ENCODE measurements at regions not wholly inside any gene's neighbourhood (a gene's known extent, or its start where the extent isn't known, plus 50 kb on each side); places are given as distances from the start of the nearest gene placed in this dataset.

DNA sequence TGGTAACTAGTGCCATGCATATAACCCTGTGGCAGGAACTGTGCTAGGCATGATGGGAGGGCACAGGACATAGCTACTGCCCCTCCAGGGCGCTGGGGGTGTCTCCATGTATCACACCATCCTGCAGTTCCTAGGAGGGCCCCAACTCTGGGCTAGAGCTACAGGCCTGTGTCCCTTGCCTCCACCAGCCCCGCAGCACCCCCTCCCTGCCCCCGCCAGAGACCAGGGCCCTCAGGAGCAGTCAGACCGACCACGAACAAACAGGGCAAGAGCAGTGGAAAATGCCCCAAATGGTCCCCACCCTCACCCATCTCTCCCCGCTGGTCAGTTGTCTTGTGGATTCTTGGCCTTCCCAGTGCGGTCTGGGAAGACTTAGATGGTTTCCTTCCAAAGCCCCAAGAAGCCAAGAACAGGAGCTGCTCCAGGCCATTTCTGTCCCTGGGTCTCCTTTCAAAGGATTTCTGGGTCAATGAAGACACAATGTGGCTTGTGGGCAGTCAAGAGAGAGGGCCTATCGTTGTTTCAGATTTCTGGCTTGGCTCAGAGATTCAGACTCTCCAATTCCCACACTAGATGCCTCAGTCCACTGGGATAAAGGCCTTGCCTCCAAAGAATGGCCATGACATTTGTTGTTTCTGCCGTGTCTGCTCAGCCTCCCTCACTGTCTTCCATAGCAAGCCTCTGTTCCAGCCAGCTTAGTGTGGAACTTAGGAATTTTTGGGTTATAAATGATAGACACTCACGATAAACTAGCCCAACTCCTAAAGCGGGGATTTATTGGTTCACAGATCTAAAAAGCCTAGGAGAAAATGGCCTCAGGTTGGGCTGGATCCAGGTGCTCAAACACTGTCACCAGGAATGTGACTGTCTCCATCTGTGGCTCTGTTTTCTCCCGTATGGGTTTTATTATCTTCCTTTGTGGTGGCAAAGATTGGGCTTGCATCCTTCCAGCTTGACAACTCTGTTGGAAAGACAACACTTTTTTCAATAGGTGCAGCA is 80.6 kb downstream of the LSM3 start:
- H3K36me3 ChIP-seq: no peaks in the 10 kb centered on the region
- intact Hi-C loops (cut with DNase I): loop anchor here in 2 of 4 donors (10.0 kb wide), 1 partner anchor 54 kb away; no protein-coding TSS in a partner anchor
- 76 to 86% (median 85%) methylated on average over 12 of the region's 12 CpGs for WGBS, 3 donors
- no peak overlapping the region for H3K4me3 ChIP-seq
- no peak overlapping the region for H3K27ac ChIP-seq
- no peaks in the 10 kb centered on the region for H3K9me3 ChIP-seq
- peak in 1 of 5 donors; percentile 35 for DNase-seq
- H3K27me3 ChIP-seq: no peaks in the 10 kb centered on the region
- TF ChIP-seq EP300 (IDR thresholded peaks at IDR 0.05): no peak
- TF ChIP-seq POLR2A (IDR thresholded peaks at IDR 0.05): no peak
- TF ChIP-seq, protein P1, sequence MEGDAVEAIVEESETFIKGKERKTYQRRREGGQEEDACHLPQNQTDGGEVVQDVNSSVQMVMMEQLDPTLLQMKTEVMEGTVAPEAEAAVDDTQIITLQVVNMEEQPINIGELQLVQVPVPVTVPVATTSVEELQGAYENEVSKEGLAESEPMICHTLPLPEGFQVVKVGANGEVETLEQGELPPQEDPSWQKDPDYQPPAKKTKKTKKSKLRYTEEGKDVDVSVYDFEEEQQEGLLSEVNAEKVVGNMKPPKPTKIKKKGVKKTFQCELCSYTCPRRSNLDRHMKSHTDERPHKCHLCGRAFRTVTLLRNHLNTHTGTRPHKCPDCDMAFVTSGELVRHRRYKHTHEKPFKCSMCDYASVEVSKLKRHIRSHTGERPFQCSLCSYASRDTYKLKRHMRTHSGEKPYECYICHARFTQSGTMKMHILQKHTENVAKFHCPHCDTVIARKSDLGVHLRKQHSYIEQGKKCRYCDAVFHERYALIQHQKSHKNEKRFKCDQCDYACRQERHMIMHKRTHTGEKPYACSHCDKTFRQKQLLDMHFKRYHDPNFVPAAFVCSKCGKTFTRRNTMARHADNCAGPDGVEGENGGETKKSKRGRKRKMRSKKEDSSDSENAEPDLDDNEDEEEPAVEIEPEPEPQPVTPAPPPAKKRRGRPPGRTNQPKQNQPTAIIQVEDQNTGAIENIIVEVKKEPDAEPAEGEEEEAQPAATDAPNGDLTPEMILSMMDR (IDR thresholded peaks at IDR 0.05): no peak
- peaks cover 14% of the 10 kb centered on the region for H3K4me1 ChIP-seq (ENCODE audit: insufficient read depth)

DNA sequence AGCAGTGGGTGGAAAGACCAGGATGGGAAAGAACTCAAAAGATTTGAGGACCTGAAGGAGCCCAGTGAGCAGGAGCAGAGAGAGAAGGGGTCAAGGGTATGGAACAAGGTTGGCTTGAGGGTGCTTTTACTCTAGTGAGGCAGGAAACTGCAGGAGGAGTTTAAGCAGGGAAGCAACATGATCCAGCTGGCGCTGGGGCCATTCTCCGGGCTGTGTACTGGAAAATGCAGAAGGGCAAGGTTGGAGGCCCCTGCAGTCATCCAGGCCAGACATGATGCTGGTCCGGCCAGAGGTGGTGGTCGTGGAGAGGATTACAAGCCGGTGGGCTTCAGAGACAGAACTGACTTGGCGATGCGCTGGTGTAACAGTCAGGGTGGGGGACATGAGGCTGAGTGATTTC is 81.8 kb downstream of the LSM3 start:
- H3K9me3 ChIP-seq: no peaks in the 10 kb centered on the region
- H3K36me3 ChIP-seq: no peaks in the 10 kb centered on the region
- TF ChIP-seq POLR2A (IDR thresholded peaks at IDR 0.05): no peak
- TF ChIP-seq, protein P1 (IDR thresholded peaks at IDR 0.05): no peak
- no peak for TF ChIP-seq EP300 (IDR thresholded peaks at IDR 0.05)
- 31 to 59% (median 51%) methylated on average over 7 of the region's 7 CpGs for WGBS, 3 donors
- no peaks in the 10 kb centered on the region for H3K27me3 ChIP-seq
- H3K27ac ChIP-seq: no peak overlapping the region
- DNase-seq: peak in 1 of 5 donors; percentile 52
- no peak overlapping the region for H3K4me3 ChIP-seq
- peaks cover 20% of the 10 kb centered on the region for H3K4me1 ChIP-seq (ENCODE audit: insufficient read depth)
- intact Hi-C loops (cut with DNase I): loop anchor here (2.0 to 10.0 kb wide), 4 partner anchors 142 to 284 kb away; partner anchors contain the start of genes SLC6A6 (in 2 of the 4) and GRIP2 (in 1 of the 4)

DNA sequence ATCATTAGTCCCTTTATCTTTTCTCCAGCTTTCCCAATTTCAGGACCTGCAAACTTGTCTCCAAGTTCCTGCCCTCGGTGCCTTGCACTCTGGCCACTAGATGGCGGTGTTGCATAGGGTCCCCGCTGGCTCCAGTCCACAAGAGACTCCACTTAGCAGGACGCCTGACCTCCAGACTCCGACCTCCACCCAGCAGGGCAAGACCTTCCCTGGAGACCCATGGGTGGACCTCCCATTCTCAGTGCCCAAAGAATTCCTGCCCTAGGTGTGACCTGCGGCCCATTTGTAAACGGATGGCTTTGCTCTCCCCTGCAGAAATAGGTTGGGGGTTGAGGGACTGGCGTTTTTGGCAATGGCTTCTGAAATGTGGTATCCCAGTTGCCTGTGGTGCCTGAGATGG is 82.6 kb downstream of the LSM3 start:
- Histone ChIP-seq H3K4me3 (no peak overlapping the region), H3K36me3 (no peaks in the 10 kb centered on the region), H3K4me1 (ENCODE audit: insufficient read depth) (peaks cover 21% of the 10 kb centered on the region), H3K9me3 (no peaks in the 10 kb centered on the region), H3K27me3 (no peaks in the 10 kb centered on the region), H3K27ac (no peak overlapping the region)
- DNase-seq: peak; percentile 82 to 90 (median 89)
- WGBS, 3 donors: 23% methylated on average over 8 of the region's 8 CpGs
- no peak for TF ChIP-seq POLR2A (IDR thresholded peaks at IDR 0.05)
- TF ChIP-seq, protein P1 (IDR thresholded peaks at IDR 0.05): peak; percentile 84 to 89 (median 85)
- no peak for TF ChIP-seq EP300 (IDR thresholded peaks at IDR 0.05)
- intact Hi-C loops (cut with DNase I): loop anchor here (1.0 to 10.0 kb wide), 5 partner anchors 141 to 284 kb away; partner anchors contain the start of genes SLC6A6 (in 2 of the 4) and GRIP2 (in 1 of the 4)

DNA sequence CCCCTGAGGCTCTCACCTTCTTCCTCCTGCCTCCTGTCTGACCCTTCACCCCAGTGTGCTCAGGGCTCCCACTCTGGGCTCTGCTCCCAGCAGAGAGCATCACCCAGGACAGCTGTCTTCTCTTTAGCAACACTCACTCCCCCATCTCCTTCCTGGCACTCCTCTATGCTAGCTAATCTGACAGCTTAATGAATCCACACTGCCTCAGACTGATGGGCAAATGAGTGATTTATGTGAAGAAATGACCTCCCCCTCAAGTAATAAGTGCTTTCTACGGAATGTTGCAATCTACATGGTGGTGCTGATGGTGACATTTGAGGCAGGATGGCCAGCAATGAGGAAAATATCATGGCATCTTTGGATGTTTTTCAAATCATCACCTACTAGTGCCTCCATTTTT is 83.6 kb downstream of the LSM3 start:
- peaks cover 21% of the 10 kb centered on the region for H3K4me1 ChIP-seq (ENCODE audit: insufficient read depth)
- intact Hi-C loops (cut with DNase I): loop anchor here (5.0 to 10.0 kb wide), 3 partner anchors 140 to 283 kb away; partner anchors contain the start of genes SLC6A6 (in 2 of the 4) and GRIP2 (in 1 of the 4)
- H3K27ac ChIP-seq: no peak overlapping the region
- H3K36me3 ChIP-seq: no peaks in the 10 kb centered on the region
- H3K4me3 ChIP-seq: no peak overlapping the region
- TF ChIP-seq, protein P1 (IDR thresholded peaks at IDR 0.05): no peak
- TF ChIP-seq POLR2A (IDR thresholded peaks at IDR 0.05) (no peak), EP300 (IDR thresholded peaks at IDR 0.05) (no peak)
- H3K9me3 ChIP-seq: no peaks in the 10 kb centered on the region
- DNase-seq: peak in 1 of 5 donors; percentile 34
- no peaks in the 10 kb centered on the region for H3K27me3 ChIP-seq
- 91 to 96% (median 92%) methylated on average over 1 of the region's 1 CpG for WGBS, 3 donors

Measured in ovary (tissue), 7 donors.